GM20000 (cell line): ENCODE measurements at regions not wholly inside any gene's neighbourhood (a gene's known extent, or its start where the extent isn't known, plus 50 kb on each side); places are given as distances from the start of the nearest gene placed in this dataset.
A peak's percentile ranks its signal among the peaks of the same experiment; 100 is the strongest.

Source experiments
- DNase-seq: peaks from one replicate; pipeline ENCODE4 v3.0.0; 2012; ENCODE audit warnings: low spot score
- TF ChIP-seq, protein P1 (sequence below): IDR thresholded peaks from 2 replicates; pipeline ENCODE4 v1.5.1; 2012; ENCODE audit warnings: mild to moderate bottlenecking, control low read depth; ENCODE audit errors: extremely low read depth, missing control alignments

- peak; percentile 75 for DNase-seq
- TF ChIP-seq, protein P1, sequence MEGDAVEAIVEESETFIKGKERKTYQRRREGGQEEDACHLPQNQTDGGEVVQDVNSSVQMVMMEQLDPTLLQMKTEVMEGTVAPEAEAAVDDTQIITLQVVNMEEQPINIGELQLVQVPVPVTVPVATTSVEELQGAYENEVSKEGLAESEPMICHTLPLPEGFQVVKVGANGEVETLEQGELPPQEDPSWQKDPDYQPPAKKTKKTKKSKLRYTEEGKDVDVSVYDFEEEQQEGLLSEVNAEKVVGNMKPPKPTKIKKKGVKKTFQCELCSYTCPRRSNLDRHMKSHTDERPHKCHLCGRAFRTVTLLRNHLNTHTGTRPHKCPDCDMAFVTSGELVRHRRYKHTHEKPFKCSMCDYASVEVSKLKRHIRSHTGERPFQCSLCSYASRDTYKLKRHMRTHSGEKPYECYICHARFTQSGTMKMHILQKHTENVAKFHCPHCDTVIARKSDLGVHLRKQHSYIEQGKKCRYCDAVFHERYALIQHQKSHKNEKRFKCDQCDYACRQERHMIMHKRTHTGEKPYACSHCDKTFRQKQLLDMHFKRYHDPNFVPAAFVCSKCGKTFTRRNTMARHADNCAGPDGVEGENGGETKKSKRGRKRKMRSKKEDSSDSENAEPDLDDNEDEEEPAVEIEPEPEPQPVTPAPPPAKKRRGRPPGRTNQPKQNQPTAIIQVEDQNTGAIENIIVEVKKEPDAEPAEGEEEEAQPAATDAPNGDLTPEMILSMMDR: no peak
Observed at GRCh38 chr4:24470666-24471485, 113.5 kb downstream of the DHX15 start.

GRCh38 chr4:24468071-24468470, 116.3 kb downstream of the DHX15 start:
- DNase-seq: no peak
- TF ChIP-seq, protein P1: no peak

DNA sequence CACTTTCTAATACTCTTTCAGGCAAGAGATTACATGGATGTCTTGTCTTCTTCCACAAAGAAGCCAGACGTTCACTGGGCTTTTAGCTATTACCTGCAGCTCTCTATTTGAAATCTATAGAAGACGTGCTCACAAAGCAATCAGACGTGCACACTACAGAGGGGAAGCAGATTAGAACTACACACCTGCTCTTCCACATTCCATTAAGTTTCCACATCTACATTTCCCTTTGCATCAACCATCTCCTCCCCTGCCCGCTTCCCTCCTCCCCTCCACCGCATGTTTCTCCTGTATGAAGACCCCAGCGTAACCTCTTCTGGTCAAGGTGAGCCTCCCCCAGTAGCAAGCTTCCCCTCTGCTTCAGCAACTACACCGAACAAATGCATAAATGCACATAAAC, 119.8 kb downstream of the DHX15 start:
- no peak for DNase-seq
- TF ChIP-seq, protein P1: no peak

DNA sequence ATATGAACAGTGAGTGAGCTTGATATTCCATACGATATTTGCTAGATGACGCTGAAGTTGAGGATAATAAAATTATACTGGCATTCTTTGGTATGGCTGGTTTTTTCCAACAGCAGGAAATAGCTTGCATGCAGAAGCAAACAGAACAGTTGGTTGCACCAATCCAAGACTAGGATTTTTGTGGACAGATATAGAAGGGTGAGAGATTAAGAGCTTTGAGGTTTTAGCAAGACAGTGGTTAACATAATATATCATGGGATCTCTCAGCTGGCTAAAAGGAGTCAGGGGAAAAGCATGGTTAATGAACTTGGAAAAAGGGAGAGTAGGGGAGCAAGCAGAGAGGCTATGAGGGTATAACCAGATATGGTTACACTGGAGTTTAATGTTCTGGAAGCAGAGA, 127.9 kb downstream of the DHX15 start:
- no peak for DNase-seq

DNA sequence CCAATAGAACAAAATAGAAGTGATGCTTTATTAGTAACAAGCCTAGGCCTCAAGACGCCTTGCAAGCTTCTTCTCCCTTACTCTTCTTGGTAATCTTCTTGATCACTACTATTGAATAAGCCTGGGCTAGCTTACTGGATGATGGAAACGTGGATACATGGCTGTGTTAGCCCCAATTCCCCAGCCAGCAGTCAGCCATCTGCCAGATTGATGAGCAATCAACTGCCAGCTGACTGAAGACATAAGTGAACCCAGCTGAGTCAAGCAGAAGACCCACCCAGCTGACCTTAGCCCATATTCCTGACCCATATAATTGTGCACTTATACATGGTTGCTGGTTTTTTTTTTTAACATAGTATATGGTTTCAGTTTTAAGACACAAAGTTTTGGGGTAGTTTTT, 130.4 kb downstream of the DHX15 start:
- no peak for DNase-seq
- TF ChIP-seq, protein P1: no peak

More for the DNA sequence above, 127.9 kb downstream of the DHX15 start:
- TF ChIP-seq, protein P1: no peak

DNA sequence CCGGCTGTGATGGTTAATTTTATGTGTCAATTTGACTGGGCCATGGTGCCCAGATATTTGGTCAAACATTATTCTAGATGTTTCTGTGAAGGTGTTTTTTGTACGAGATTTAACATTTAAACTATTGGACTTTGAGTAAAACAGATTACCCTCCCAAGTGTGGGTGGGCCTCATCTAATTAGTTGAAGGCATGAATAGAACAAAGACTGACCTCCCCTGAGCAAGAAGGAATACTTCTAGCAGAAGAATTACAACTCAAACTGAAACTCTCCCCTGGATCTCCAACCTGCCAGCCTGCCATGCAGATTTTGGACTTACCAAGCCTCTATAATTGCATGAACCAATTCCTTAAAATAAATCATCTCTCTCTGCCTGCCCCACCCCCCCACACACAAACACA, 132.5 kb downstream of the DHX15 start:
- TF ChIP-seq, protein P1: no peak
- DNase-seq: no peak

DNA sequence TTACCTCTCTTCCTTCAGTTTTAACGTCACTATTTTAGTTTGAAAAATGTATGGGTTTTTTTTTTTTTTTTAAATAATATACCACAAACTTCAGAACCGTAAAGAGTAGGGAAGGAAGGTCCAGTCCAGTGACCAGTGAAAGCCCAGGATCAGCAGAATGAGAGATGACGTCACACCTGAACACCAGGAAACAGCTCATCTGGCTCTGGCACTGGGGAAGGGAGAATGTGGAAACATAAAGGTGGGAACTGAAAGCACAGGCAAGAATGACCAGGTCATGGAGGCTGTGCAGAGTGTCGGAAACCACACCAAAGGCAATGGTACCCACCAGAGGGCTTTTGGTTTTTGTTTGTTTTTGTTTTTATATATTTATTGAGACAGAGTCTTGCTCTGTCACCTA, 141.2 kb downstream of the DHX15 start:
- DNase-seq: no peak
- TF ChIP-seq, protein P1: no peak
